Pancreas (tissue), 10 donors: ENCODE measurements at regions not wholly inside any gene's neighbourhood (a gene's known extent, or its start where the extent isn't known, plus 50 kb on each side); places are given as distances from the start of the nearest gene placed in this dataset.
"Not testable (repeated sequence)": the region's sequence is repeated elsewhere in the genome, so short reads cannot be mapped to it uniquely, and the experiment has no call there.

ENCODE experiments used
- ATAC-seq, 4 donors: fragments of 200-7000 bp; cut with Tn5 transposase; one replicate each; pipeline versions ENCODE4 v1.8.0 to v1.9.1; 2020; ENCODE audit warnings: mild to moderate bottlenecking in 4 of 4, moderate library complexity in 4 of 4
- DNase-seq, 6 donors: peaks; one replicate each; pipeline ENCODE4 v3.0.0-alpha.2; 2020
- FAIRE-seq: peaks from 2 replicates; lab custom pipeline; 2012; peaks lifted over from hg19 to GRCh38; lab: Jason Lieb, UNC
- H3K27ac ChIP-seq, 4 donors: fragments of 200-600 bp; sonication (generic); 1 replicate in 3 of 4; 2 replicates in 1 of 4; pipeline versions ENCODE4 v1.5.0 to v1.8.0; 2020
- H3K27me3 ChIP-seq, 4 donors: fragments of 200-600 bp; one replicate each; pipeline ENCODE4 v1.8.0; 2021
- H3K36me3 ChIP-seq, 3 donors: fragments of 200-600 bp; sonication (generic) in 1 of 3; one replicate each; pipeline versions ENCODE4 v1.5.0 to v1.8.0; 2020 to 2021
- H3K4me1 ChIP-seq, 3 donors: fragments of 200-600 bp; one replicate each; pipeline ENCODE4 v1.8.0; 2021
- H3K4me3 ChIP-seq, 4 donors: fragments of 200-600 bp; sonication (generic) in 2 of 4; one replicate each; pipeline versions ENCODE4 v1.5.0 to v1.8.0; 2020 to 2021
- H3K9me3 ChIP-seq, 4 donors: fragments of 200-600 bp; one replicate each; pipeline ENCODE4 v1.8.0; 2021
- WGBS, 2 donors: extraction: QIAGEN DNeasy Blood & Tissue Kit; methylation state at CpG; one replicate each; pipeline ENCODE4 v1.1.7; 2013; 5-methylcytosine and 5-hydroxymethylcytosine counted together
- intact Hi-C, 3 donors: fragments of 100-400 bp; cut with DNase I; formaldehyde crosslinking; loops; one replicate each; pipeline versions ENCODE4 v1.11.1 to v1.14.2; 2022
- TF ChIP-seq, protein P1 (sequence below), 4 donors: fragments of 200-600 bp; sonication (generic) in 3 of 4; IDR thresholded peaks; one replicate each; pipeline versions ENCODE4 v1.5.0 to v1.8.0; 2021; ENCODE audit warnings: antibody characterized with exemption in 4 of 4
- donor health status: healthy with polysubstance abuse.
- donor health status: DM: no; HTN: no; CAD: no; lungs with moderate emphysema.
- donor health status: DM: no; HTN: no; CAD: no.
- donor health status: control.
- donor health status: control.
- donor health status: Bipolar disorder and iron deficiency.
- donor health status: DM: yes; HTN: yes; CAD: no.
- donor health status: DM: no; HTN: no; CAD: no.
- donor health status: DM: no; HTN: no; CAD: no.
- donor health status: DM: yes; HTN: yes; CAD: no.

DNA sequence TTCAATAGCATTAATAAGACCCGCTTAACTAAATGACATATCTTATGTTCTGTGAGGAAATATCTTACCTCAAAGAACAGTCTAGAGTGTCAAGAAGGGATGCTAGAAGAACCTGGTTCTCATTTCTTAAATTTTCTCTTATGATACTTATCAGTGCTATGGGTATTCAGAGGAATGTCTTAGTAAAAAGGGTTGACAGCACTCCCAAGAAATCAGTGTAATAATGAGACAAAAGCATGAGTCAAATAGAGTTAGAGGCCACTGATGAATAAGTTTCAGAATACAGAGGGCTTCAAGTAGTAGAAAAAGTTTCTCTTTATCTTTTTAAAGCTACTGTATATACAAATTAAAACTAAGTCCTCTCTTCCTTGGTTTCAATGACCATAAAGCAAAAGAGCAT is 242.8 kb downstream of the GJA1 start:
- WGBS, 2 donors, result 88 to 94% methylated on average over 1 of the region's 1 CpG
- DNase-seq (no peak), FAIRE-seq (no peak), ATAC-seq (no peak)
- no peak overlapping the region for H3K4me3 ChIP-seq
- no peaks in the 10 kb centered on the region for H3K36me3 ChIP-seq
- no peaks in the 10 kb centered on the region for H3K9me3 ChIP-seq
- H3K4me1 ChIP-seq, result no peaks in the 10 kb centered on the region
- intact Hi-C loops, result no loop called here
- no peak overlapping the region for H3K27ac ChIP-seq
- TF ChIP-seq, protein P1, sequence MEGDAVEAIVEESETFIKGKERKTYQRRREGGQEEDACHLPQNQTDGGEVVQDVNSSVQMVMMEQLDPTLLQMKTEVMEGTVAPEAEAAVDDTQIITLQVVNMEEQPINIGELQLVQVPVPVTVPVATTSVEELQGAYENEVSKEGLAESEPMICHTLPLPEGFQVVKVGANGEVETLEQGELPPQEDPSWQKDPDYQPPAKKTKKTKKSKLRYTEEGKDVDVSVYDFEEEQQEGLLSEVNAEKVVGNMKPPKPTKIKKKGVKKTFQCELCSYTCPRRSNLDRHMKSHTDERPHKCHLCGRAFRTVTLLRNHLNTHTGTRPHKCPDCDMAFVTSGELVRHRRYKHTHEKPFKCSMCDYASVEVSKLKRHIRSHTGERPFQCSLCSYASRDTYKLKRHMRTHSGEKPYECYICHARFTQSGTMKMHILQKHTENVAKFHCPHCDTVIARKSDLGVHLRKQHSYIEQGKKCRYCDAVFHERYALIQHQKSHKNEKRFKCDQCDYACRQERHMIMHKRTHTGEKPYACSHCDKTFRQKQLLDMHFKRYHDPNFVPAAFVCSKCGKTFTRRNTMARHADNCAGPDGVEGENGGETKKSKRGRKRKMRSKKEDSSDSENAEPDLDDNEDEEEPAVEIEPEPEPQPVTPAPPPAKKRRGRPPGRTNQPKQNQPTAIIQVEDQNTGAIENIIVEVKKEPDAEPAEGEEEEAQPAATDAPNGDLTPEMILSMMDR (IDR thresholded peaks at IDR 0.05), result no peak
- no peaks in the 10 kb centered on the region for H3K27me3 ChIP-seq

DNA sequence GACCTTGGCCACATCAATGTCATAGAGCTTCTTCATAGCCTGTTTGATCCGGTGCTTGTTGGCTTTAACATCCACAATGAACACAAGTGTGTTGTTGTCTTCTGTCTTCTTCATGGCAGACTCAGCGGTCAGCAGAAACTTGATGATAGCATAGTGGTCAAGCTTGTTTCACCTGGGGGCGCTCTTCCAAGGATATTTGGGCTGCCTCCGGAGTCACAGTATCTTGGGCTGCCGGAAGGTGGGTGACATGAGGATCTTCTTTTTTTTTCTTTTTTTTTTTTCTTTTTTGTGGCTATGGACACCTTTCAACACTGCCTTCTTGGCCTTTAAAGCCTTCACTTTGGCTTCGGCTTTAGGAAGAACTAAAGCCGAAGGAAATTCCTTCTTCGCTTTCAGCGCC is 244.6 kb downstream of the GJA1 start:
- no peak overlapping the region for H3K4me3 ChIP-seq
- 78 to 86% methylated on average over 9 of the region's 9 CpGs for WGBS, 2 donors
- intact Hi-C loops, result no loop called here
- H3K27me3 ChIP-seq, result no peaks in the 10 kb centered on the region
- ATAC-seq, result no peak
- no peaks in the 10 kb centered on the region for H3K9me3 ChIP-seq
- FAIRE-seq, result no peak
- no peak for DNase-seq
- TF ChIP-seq, protein P1 (IDR thresholded peaks at IDR 0.05), result no peak
- H3K4me1 ChIP-seq, result no peaks in the 10 kb centered on the region
- H3K36me3 ChIP-seq, result no peaks in the 10 kb centered on the region
- H3K27ac ChIP-seq, result no peak overlapping the region

DNA sequence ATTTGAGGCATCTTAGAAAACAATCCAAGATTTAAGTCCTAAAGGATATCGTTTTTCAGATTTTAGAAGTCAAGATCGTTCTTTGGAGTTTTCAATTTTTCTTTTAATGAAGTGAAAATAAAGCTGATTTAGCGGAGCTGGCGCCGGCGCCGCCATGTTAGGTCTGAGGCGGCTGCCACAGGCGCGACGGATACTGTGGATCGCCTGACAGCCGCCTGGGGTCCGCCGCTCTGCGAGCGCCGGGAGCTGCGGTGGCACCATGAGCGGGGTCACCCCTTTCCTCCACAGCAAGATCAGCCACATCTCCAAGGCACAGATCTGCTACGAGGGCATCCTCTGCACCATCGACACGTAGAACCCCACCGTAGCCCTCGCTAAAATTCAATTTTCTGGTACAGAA is 247.2 kb downstream of the GJA1 start:
- no peak overlapping the region for H3K27ac ChIP-seq
- WGBS, 2 donors, result 92 to 96% methylated on average over 25 of the region's 25 CpGs
- FAIRE-seq (no peak), ATAC-seq (no peak), DNase-seq (no peak)
- intact Hi-C loops, result no loop called here
- H3K27me3 ChIP-seq, result no peaks in the 10 kb centered on the region
- TF ChIP-seq, protein P1 (IDR thresholded peaks at IDR 0.05), result no peak
- no peaks in the 10 kb centered on the region for H3K9me3 ChIP-seq
- H3K4me3 ChIP-seq, result no peak overlapping the region
- no peaks in the 10 kb centered on the region for H3K4me1 ChIP-seq
- no peaks in the 10 kb centered on the region for H3K36me3 ChIP-seq

DNA sequence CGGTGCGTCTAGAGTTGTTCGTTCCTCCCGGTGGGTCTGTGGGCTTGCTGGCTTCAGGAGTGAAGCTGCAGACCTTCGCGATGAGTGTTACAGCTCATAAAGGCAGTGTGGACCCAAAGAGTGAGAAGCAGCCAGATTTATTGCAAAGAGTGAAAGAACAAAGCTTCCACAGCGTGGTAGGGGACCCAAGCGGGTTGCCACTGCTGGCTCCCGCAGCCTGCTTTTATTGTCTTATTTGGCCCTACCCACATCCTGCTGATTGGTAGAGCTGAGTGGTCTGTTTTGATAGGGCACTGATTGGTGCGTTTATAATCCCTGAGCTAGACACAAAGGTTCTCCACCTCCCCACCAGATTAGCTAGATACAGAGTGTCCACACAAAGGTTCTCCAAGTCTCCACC is 250.4 kb downstream of the GJA1 start:
- H3K4me3 ChIP-seq, ATAC-seq, H3K27ac ChIP-seq, intact Hi-C loops, DNase-seq, H3K27me3 ChIP-seq, H3K4me1 ChIP-seq, H3K9me3 ChIP-seq, H3K36me3 ChIP-seq, FAIRE-seq: not testable (repeated sequence)
- WGBS, 2 donors, result 84 to 89% methylated on average over 10 of the region's 10 CpGs

DNA sequence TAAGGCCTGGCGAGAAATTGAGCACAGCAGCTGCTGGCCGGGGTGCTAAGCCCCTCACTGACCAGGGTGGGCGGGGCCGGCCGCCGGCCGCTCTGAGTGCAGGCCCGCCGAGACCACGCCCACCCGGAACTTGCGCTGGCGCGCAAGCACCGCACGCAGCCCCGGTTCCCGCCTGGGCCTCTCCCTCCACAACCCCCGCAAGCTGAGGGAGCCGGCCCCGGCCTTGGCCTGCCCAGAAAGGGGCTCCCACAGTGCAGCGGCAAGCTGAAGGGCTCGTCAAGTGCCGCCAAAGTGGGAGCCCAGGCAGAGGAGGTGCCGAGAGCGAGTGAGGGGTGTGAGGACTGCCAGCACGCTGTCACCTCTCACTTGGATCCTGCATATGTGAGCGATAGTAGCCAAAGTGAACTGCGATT is 251.2 kb downstream of the GJA1 start:
- Histone ChIP-seq H3K9me3 (no peaks in the 10 kb centered on the region), H3K27me3 (no peaks in the 10 kb centered on the region), H3K27ac (no peak overlapping the region), H3K4me1 (no peaks in the 10 kb centered on the region), H3K36me3 (no peaks in the 10 kb centered on the region), H3K4me3 (no peak overlapping the region)
- ATAC-seq, result peak in 1 of 4 donors; percentile 25
- WGBS, 2 donors, result 88% methylated on average over 19 to 29 of the region's 29 CpGs
- no peak for FAIRE-seq
- TF ChIP-seq, protein P1 (IDR thresholded peaks at IDR 0.05), result no peak
- intact Hi-C loops, result no loop called here
- peak in 4 of 6 donors; percentile 22 to 70 (median 38) for DNase-seq
